Trophoblast cell (in vitro differentiated cells and primary cell): ENCODE measurements at regions not wholly inside any gene's neighbourhood (a gene's known extent, or its start where the extent isn't known, plus 50 kb on each side); places are given as distances from the start of the nearest gene placed in this dataset.
A peak's percentile ranks its signal among the peaks of the same experiment; 100 is the strongest.

Source experiments
- DNase-seq, 2 donors: peaks; one replicate each; pipeline ENCODE4 v3.0.0-alpha.2; 2016
- H2AFZ ChIP-seq: 2 replicates; pipeline ENCODE4 v1.6.1; 2013; ENCODE audit warnings: low read length, moderate library complexity, mild to moderate bottlenecking; ENCODE audit not compliant: insufficient read depth, poor library complexity
- H2AK5ac ChIP-seq: 2 replicates; pipeline ENCODE4 v1.6.1; 2013; ENCODE audit warnings: mild to moderate bottlenecking, low read length
- H2BK120ac ChIP-seq: 2 replicates; pipeline ENCODE4 v1.6.1; 2013; ENCODE audit warnings: low read length, mild to moderate bottlenecking, moderate library complexity; ENCODE audit not compliant: insufficient read depth, poor library complexity
- H2BK12ac ChIP-seq: 2 replicates; pipeline ENCODE4 v1.6.1; 2013; ENCODE audit warnings: mild to moderate bottlenecking, low read length, moderate library complexity
- H2BK5ac ChIP-seq: 2 replicates; pipeline ENCODE4 v1.6.1; 2013; ENCODE audit warnings: low read length, low read depth, moderate library complexity, mild to moderate bottlenecking; ENCODE audit not compliant: poor library complexity
- H3K14ac ChIP-seq: 2 replicates; pipeline ENCODE4 v1.6.1; 2013; ENCODE audit warnings: mild to moderate bottlenecking, low read length
- H3K18ac ChIP-seq: 2 replicates; pipeline ENCODE4 v1.6.1; 2013; ENCODE audit warnings: mild to moderate bottlenecking, low read length
- H3K23ac ChIP-seq: 2 replicates; pipeline ENCODE4 v1.6.1; 2013; ENCODE audit warnings: low read length
- H3K27ac ChIP-seq: 2 replicates; pipeline ENCODE4 v1.5.1; 2013; ENCODE audit warnings: low read depth, mild to moderate bottlenecking, inconsistent platforms, low read length, moderate library complexity
- H3K27me3 ChIP-seq: 2 replicates; pipeline ENCODE4 v1.6.1; 2013; ENCODE audit warnings: inconsistent platforms, mild to moderate bottlenecking, low read length, moderate library complexity; ENCODE audit not compliant: insufficient read depth
- H3K36me3 ChIP-seq, 2 experiments: 1 replicate in 1 of 2; 2 replicates in 1 of 2; pipeline ENCODE4 v1.6.1; 2013; ENCODE audit warnings: low read length in 2 of 2, mild to moderate bottlenecking in 2 of 2, moderate library complexity in 1 of 2; ENCODE audit not compliant: insufficient read depth in 2 of 2, control insufficient read depth in 1 of 2
- H3K4ac ChIP-seq: 2 replicates; pipeline ENCODE4 v1.6.1; 2013; ENCODE audit warnings: low read depth, mild to moderate bottlenecking, low read length, moderate library complexity
- H3K4me1 ChIP-seq, 2 experiments: 1 replicate in 1 of 2; 2 replicates in 1 of 2; pipeline ENCODE4 v1.6.1; 2013; ENCODE audit warnings: low read length in 2 of 2, mild to moderate bottlenecking in 2 of 2, moderate library complexity in 1 of 2; ENCODE audit not compliant: insufficient read depth in 2 of 2, control insufficient read depth in 1 of 2
- H3K4me2 ChIP-seq: 2 replicates; pipeline ENCODE4 v1.6.1; 2013; ENCODE audit warnings: inconsistent platforms, mild to moderate bottlenecking, low read length, moderate library complexity
- H3K4me3 ChIP-seq: 2 replicates; pipeline ENCODE4 v1.5.1; 2013; ENCODE audit warnings: mild to moderate bottlenecking, low read depth, low read length, inconsistent platforms
- H3K79me1 ChIP-seq: one replicate; pipeline ENCODE4 v1.6.1; 2013; ENCODE audit warnings: low read length
- H3K79me2 ChIP-seq: 2 replicates; pipeline ENCODE4 v1.6.1; 2013; ENCODE audit warnings: low read length, mild to moderate bottlenecking; ENCODE audit not compliant: control insufficient read depth, insufficient read depth, poor library complexity
- H3K9ac ChIP-seq: 2 replicates; pipeline ENCODE4 v1.6.1; 2013; ENCODE audit warnings: mild to moderate bottlenecking, low read length
- H3K9me3 ChIP-seq: 2 replicates; pipeline ENCODE4 v1.6.1; 2013; ENCODE audit warnings: low read depth, mild to moderate bottlenecking, control low read depth, inconsistent platforms, low read length; ENCODE audit not compliant: insufficient read depth
- H4K12ac ChIP-seq: 2 replicates; pipeline ENCODE4 v1.6.1; 2013; ENCODE audit warnings: low read depth, mild to moderate bottlenecking, low read length, moderate library complexity
- H4K8ac ChIP-seq: 2 replicates; pipeline ENCODE4 v1.6.1; 2013; ENCODE audit warnings: low read depth, mild to moderate bottlenecking, low read length, moderate library complexity
- H4K91ac ChIP-seq: one replicate; pipeline ENCODE4 v1.6.1; 2013; ENCODE audit warnings: low read depth, mild to moderate bottlenecking, low read length, moderate library complexity
- WGBS: extraction: QIAGEN DNeasy Blood & Tissue Kit; methylation state at CpG from one replicate; pipeline ENCODE4 v1.1.7; 2013; ENCODE audit warnings: missing lambda C conversion rate; ENCODE audit not compliant: insufficient read length, insufficient coverage; ENCODE audit errors: extremely low coverage; 5-methylcytosine and 5-hydroxymethylcytosine counted together

- Histone ChIP-seq H3K9me3 (no peaks in the 10 kb centered on the region), H3K4me2 (no peak overlapping the region), H3K4me3 (no peak overlapping the region), H3K4ac (no peak overlapping the region), H3K79me1 (no peaks in the 10 kb centered on the region), H3K14ac (no peak overlapping the region), H2AFZ (no peak overlapping the region), H3K27me3 (no peaks in the 10 kb centered on the region), H2BK5ac (no peak overlapping the region), H2BK120ac (no peak overlapping the region), H3K4me1 (no peaks in the 10 kb centered on the region), H2AK5ac (no peak overlapping the region), H3K18ac (no peak overlapping the region), H3K36me3 (no peaks in the 10 kb centered on the region), H3K79me2 (no peaks in the 10 kb centered on the region), H3K27ac (no peak overlapping the region), H4K12ac (no peak overlapping the region), H3K9ac (no peak overlapping the region), H4K91ac (no peak overlapping the region), H2BK12ac (no peak overlapping the region), H3K23ac (no peak overlapping the region), H4K8ac (no peak overlapping the region)
- no peak for DNase-seq
- no CpG with 5 or more reads among the region's 1 CpG for WGBS
Measured at GRCh38 chr17:34143430-34143829, 111.7 kb upstream of the CCL2 start.

- Histone ChIP-seq H3K4me3 (no peak overlapping the region), H2BK120ac (no peak overlapping the region), H2AFZ (no peak overlapping the region), H2BK12ac (no peak overlapping the region), H3K4ac (no peak overlapping the region), H3K27me3 (no peaks in the 10 kb centered on the region), H3K18ac (no peak overlapping the region), H3K4me2 (no peak overlapping the region), H4K91ac (no peak overlapping the region), H4K12ac (no peak overlapping the region), H3K23ac (no peak overlapping the region), H3K9me3 (no peaks in the 10 kb centered on the region), H3K36me3 (no peaks in the 10 kb centered on the region), H3K14ac (no peak overlapping the region), H3K27ac (no peak overlapping the region), H3K9ac (no peak overlapping the region), H3K4me1 (no peaks in the 10 kb centered on the region), H4K8ac (no peak overlapping the region), H3K79me2 (no peaks in the 10 kb centered on the region), H2BK5ac (no peak overlapping the region), H3K79me1 (no peaks in the 10 kb centered on the region), H2AK5ac (no peak overlapping the region)
- DNase-seq = peak; percentile 61 to 68
- WGBS = no CpG with 5 or more reads among the region's 5 CpGs
Measured at GRCh38 chr17:34146440-34147043, 108.5 kb upstream of the CCL2 start.

- WGBS = no CpG with 5 or more reads among the region's 2 CpGs
Measured at GRCh38 chr17:34151102-34151501, 104.0 kb upstream of the CCL2 start.

GRCh38 chr17:34153991-34154390 is 101.1 kb upstream of the CCL2 start:
- no peak overlapping the region for H3K4me2 ChIP-seq
- no peaks in the 10 kb centered on the region for H3K79me1 ChIP-seq
- H3K4me1 ChIP-seq = peaks cover 3 to 7% of the 10 kb centered on the region in 2 experiments
- H2AFZ ChIP-seq = no peak overlapping the region
- DNase-seq = no peak
- H3K27ac ChIP-seq = no peak overlapping the region
- no peak overlapping the region for H4K12ac ChIP-seq
- peaks cover 9% of the 10 kb centered on the region for H3K27me3 ChIP-seq
- H3K14ac ChIP-seq = no peak overlapping the region
- no peak overlapping the region for H2BK120ac ChIP-seq
- no peaks in the 10 kb centered on the region for H3K36me3 ChIP-seq
- WGBS = no CpG with 5 or more reads among the region's 6 CpGs
- H2BK12ac ChIP-seq = no peak overlapping the region
- no peak overlapping the region for H4K8ac ChIP-seq
- H2BK5ac ChIP-seq = no peak overlapping the region
- no peaks in the 10 kb centered on the region for H3K9me3 ChIP-seq
- no peak overlapping the region for H3K4me3 ChIP-seq
- H3K18ac ChIP-seq = no peak overlapping the region
- H3K9ac ChIP-seq = no peak overlapping the region
- no peak overlapping the region for H3K23ac ChIP-seq
- no peak overlapping the region for H2AK5ac ChIP-seq
- no peak overlapping the region for H3K4ac ChIP-seq
- H3K79me2 ChIP-seq = no peaks in the 10 kb centered on the region
- H4K91ac ChIP-seq = no peak overlapping the region

More at GRCh38 chr17:34151102-34151501, 104.0 kb upstream of the CCL2 start:
- Histone ChIP-seq H3K79me2 (no peaks in the 10 kb centered on the region), H2AK5ac (no peak overlapping the region), H3K36me3 (no peaks in the 10 kb centered on the region), H3K4me3 (no peak overlapping the region), H2BK120ac (no peak overlapping the region), H4K91ac (no peak overlapping the region), H3K4ac (no peak overlapping the region), H3K9ac (no peak overlapping the region), H3K27me3 (no peaks in the 10 kb centered on the region), H3K27ac (no peak overlapping the region), H3K23ac (no peak overlapping the region), H2BK12ac (no peak overlapping the region), H3K79me1 (no peaks in the 10 kb centered on the region), H3K4me1 (no peaks in the 10 kb centered on the region), H4K8ac (no peak overlapping the region), H3K4me2 (no peak overlapping the region), H4K12ac (no peak overlapping the region), H2BK5ac (no peak overlapping the region), H3K14ac (no peak overlapping the region), H3K18ac (no peak overlapping the region), H2AFZ (no peak overlapping the region), H3K9me3 (no peaks in the 10 kb centered on the region)
- DNase-seq = no peak
